Motor neuron (in vitro differentiated cells): ENCODE measurements at regions not wholly inside any gene's neighbourhood (a gene's known extent, or its start where the extent isn't known, plus 50 kb on each side); places are given as distances from the start of the nearest gene placed in this dataset.

Experiments used
- ATAC-seq, 8 experiments: fragments of 200-7000 bp; cut with Tn5 transposase; replicated peaks in 6 of 8; 2 replicates each; pipeline ENCODE4 v1.8.0; 2021; ENCODE audit warnings: mild to moderate bottlenecking in 8 of 8, moderate library complexity in 8 of 8
- H3K27ac ChIP-seq, 2 donors: fragments of 250-450 bp; sonication (Bioruptor Pico); 2 replicates each; pipeline ENCODE4 v1.9.0; 2021; ENCODE audit warnings: antibody characterized with exemption in 2 of 2, mild to moderate bottlenecking in 2 of 2, moderate library complexity in 1 of 2
- H3K4me1 ChIP-seq, 2 donors: fragments of 250-450 bp; sonication (Bioruptor Pico); replicated peaks in 1 of 2; 2 replicates each; pipeline ENCODE4 v1.6.1; 2021; ENCODE audit warnings: antibody characterized with exemption in 2 of 2, mild to moderate bottlenecking in 2 of 2, moderate library complexity in 1 of 2
- H3K4me3 ChIP-seq, 5 donors: fragments of 250-450 bp; sonication (Bioruptor Pico); 2 replicates each; pipeline ENCODE4 v1.9.0; 2021; ENCODE audit warnings: antibody characterized with exemption in 5 of 5, mild to moderate bottlenecking in 5 of 5, moderate library complexity in 4 of 5
- WGBS, 10 experiments: fragments of 450-650 bp; shearing (Covaris generic); methylation state at CpG; one replicate each; pipeline ENCODE4 v1.0.0; 2022; 5-methylcytosine and 5-hydroxymethylcytosine counted together
- in situ Hi-C, 9 experiments: fragments of 400-800 bp; cut with MboI; loops; one replicate each; pipeline ENCODE4 v1.15.0; 2021; ENCODE audit warnings: low sequenced_read_pairs in 9 of 9, low pct_unique_long_range_greater_than_20kb in 2 of 9; ENCODE audit not compliant: unreplicated experiment in 9 of 9

GRCh38 chr16:62208934-62209333 lies 172.7 kb upstream of the CDH8 start:
- WGBS, 10 experiments: 27 to 100% (median 71%) methylated on average over 1 to 4 of the region's 4 CpGs; no CpG with 5 or more reads in 2 of the 10 experiments
- no peak overlapping the region for H3K4me3 ChIP-seq
- no peak overlapping the region for H3K27ac ChIP-seq
- no peak for ATAC-seq
- H3K4me1 ChIP-seq: no peaks in the 10 kb centered on the region
- in situ Hi-C loops: no loop called here

- no peak for ATAC-seq
- H3K27ac ChIP-seq: no peak overlapping the region
- 0 to 40% (median 0%) methylated on average over 1 of the region's 1 CpG for WGBS, 10 experiments
- no peak overlapping the region for H3K4me3 ChIP-seq
- no peaks in the 10 kb centered on the region for H3K4me1 ChIP-seq
- in situ Hi-C loops: no loop called here
Measured at GRCh38 chr16:62205459-62205858, 169.2 kb upstream of the CDH8 start.

GRCh38 chr16:62201911-62202310 lies 165.7 kb upstream of the CDH8 start:
- Histone ChIP-seq H3K4me3 (no peak overlapping the region), H3K27ac (no peak overlapping the region), H3K4me1 (no peaks in the 10 kb centered on the region)
- WGBS, 10 experiments: 30 to 100% (median 67%) methylated on average over 1 to 8 of the region's 8 CpGs
- no peak for ATAC-seq
- in situ Hi-C loops: no loop called here

- no peak overlapping the region for H3K27ac ChIP-seq
- in situ Hi-C loops: loop anchor here in 2 of 9 experiments (25.0 kb wide), 2 partner anchors 167 to 1092 kb away; no protein-coding TSS in a partner anchor
- H3K4me1 ChIP-seq: no peaks in the 10 kb centered on the region
- ATAC-seq: no peak
- 0 to 55% (median 41%) methylated on average over 1 to 3 of the region's 3 CpGs; no CpG with 5 or more reads in 1 of the 10 experiments for WGBS, 10 experiments
- no peak overlapping the region for H3K4me3 ChIP-seq
Measured at GRCh38 chr16:62194828-62195227, 158.6 kb upstream of the CDH8 start.

GRCh38 chr16:62190426-62190825 lies 154.2 kb upstream of the CDH8 start:
- ATAC-seq: peak in 2 of 8 experiments; percentile 24 to 65
- WGBS, 10 experiments: 0 to 63% (median 20%) methylated on average over 1 to 2 of the region's 2 CpGs; no CpG with 5 or more reads in 2 of the 10 experiments
- in situ Hi-C loops: loop anchor here in 2 of 9 experiments (25.0 kb wide), 2 partner anchors 172 to 1097 kb away; no protein-coding TSS in a partner anchor
- Histone ChIP-seq H3K4me3 (no peak overlapping the region), H3K4me1 (no peaks in the 10 kb centered on the region), H3K27ac (no peak overlapping the region)

GRCh38 chr16:62177351-62178203 lies 141.3 kb upstream of the CDH8 start:
- no peak overlapping the region for H3K4me3 ChIP-seq
- ATAC-seq: peak in 3 of 8 experiments; percentile 32 to 67 (median 65)
- WGBS, 10 experiments: 10 to 54% (median 34%) methylated on average over 3 to 11 of the region's 11 CpGs
- in situ Hi-C loops: loop anchor here in 2 of 9 experiments (25.0 kb wide), 2 partner anchors 185 to 1110 kb away; no protein-coding TSS in a partner anchor
- peaks cover 0 to 13% of the 10 kb centered on the region in 2 donors for H3K4me1 ChIP-seq
- no peak overlapping the region for H3K27ac ChIP-seq

GRCh38 chr16:62170642-62171041 lies 134.4 kb upstream of the CDH8 start:
- Histone ChIP-seq H3K4me3 (no peak overlapping the region), H3K27ac (no peak overlapping the region), H3K4me1 (no peaks in the 10 kb centered on the region)
- in situ Hi-C loops: no loop called here
- WGBS, 10 experiments: 0 to 90% methylated on average over 1 to 2 of the region's 2 CpGs; no CpG with 5 or more reads in 8 of the 10 experiments
- no peak for ATAC-seq

GRCh38 chr16:62167551-62167950 lies 131.3 kb upstream of the CDH8 start:
- Histone ChIP-seq H3K4me1 (no peaks in the 10 kb centered on the region), H3K27ac (no peak overlapping the region), H3K4me3 (no peak overlapping the region)
- 0 to 100% (median 86%) methylated on average over 1 of the region's 1 CpG; no CpG with 5 or more reads in 1 of the 10 experiments for WGBS, 10 experiments
- in situ Hi-C loops: no loop called here
- ATAC-seq: no peak

GRCh38 chr16:62157544-62157943 lies 121.3 kb upstream of the CDH8 start:
- in situ Hi-C loops: no loop called here
- Histone ChIP-seq H3K4me1 (no peaks in the 10 kb centered on the region), H3K4me3 (no peak overlapping the region), H3K27ac (no peak overlapping the region)
- WGBS, 10 experiments: 0 to 100% (median 64%) methylated on average over 1 to 3 of the region's 3 CpGs; no CpG with 5 or more reads in 2 of the 10 experiments
- no peak for ATAC-seq

GRCh38 chr16:62156971-62157370 lies 120.7 kb upstream of the CDH8 start:
- no peak for ATAC-seq

GRCh38 chr16:62149631-62150030 lies 113.4 kb upstream of the CDH8 start:
- no peak overlapping the region for H3K4me3 ChIP-seq
- in situ Hi-C loops: no loop called here
- H3K27ac ChIP-seq: no peak overlapping the region
- no peaks in the 10 kb centered on the region for H3K4me1 ChIP-seq
- no peak for ATAC-seq

More at GRCh38 chr16:62156971-62157370, 120.7 kb upstream of the CDH8 start:
- Histone ChIP-seq H3K4me3 (no peak overlapping the region), H3K27ac (no peak overlapping the region), H3K4me1 (no peaks in the 10 kb centered on the region)
- in situ Hi-C loops: no loop called here
- WGBS, 10 experiments: 3 to 100% (median 65%) methylated on average over 1 to 2 of the region's 2 CpGs

GRCh38 chr16:62137996-62138395 lies 101.8 kb upstream of the CDH8 start:
- in situ Hi-C loops: no loop called here
- Histone ChIP-seq H3K27ac (no peak overlapping the region), H3K4me3 (no peak overlapping the region), H3K4me1 (no peaks in the 10 kb centered on the region)
- 33 to 100% (median 80%) methylated on average over 1 to 3 of the region's 3 CpGs; no CpG with 5 or more reads in 2 of the 10 experiments for WGBS, 10 experiments
- no peak for ATAC-seq

- Histone ChIP-seq H3K4me3 (no peak overlapping the region), H3K27ac (no peak overlapping the region), H3K4me1 (no peaks in the 10 kb centered on the region)
- ATAC-seq: no peak
- in situ Hi-C loops: no loop called here
- 0 to 60% (median 0%) methylated on average over 1 to 2 of the region's 2 CpGs; no CpG with 5 or more reads in 5 of the 10 experiments for WGBS, 10 experiments
Measured at GRCh38 chr16:62135911-62136310, 99.7 kb upstream of the CDH8 start.
